ENCODE measurements at regions not wholly inside any gene's neighbourhood (a gene's known extent, or its start where the extent isn't known, plus 50 kb on each side); places are given as distances from the start of the nearest gene placed in this dataset.
"Not testable (repeated sequence)": the region's sequence is repeated elsewhere in the genome, so short reads cannot be mapped to it uniquely, and the experiment has no call there.

- no peak for DNase-seq
Observed at GRCh38 chr5:96529559-96529958, 96.5 kb upstream of the PCSK1 start.

DNA sequence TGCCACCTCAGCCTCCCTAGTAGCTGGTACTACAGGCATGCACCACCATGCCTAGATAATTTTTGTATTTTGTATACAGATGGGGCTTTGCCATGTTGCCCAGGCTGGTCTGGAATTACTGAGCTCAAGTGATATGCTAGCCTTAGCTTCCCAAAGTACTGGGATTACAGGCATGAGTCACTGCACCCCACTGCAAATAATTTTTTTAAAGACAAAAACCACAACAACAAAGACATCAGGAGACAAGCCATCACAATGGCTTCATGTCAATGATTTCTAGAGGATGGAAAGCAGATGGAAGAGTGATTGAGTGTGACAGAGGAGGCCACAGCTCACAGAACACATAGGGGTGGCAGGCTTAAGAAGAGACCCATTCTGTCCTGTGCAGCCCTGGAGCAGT is 97.9 kb upstream of the PCSK1 start:
- no peak for DNase-seq

DNA sequence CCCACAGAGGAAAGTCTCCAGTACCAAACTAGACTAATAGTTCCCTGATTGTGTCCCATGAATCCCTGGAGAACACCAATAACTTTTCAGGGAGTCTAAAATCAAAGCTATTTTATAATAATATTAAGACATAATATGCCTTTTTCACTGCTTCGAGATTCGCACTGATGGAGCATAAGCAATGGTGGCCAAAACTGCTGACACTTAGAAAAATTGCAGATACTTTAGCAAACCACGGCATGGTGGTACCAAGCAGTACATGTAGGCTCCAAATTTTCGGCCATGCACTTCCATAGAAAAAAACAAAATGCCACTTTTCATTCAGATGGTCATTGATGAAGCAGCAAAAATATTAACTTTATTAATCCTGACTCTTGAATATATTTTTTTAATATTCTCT is 100.3 kb upstream of the PCSK1 start:
- DNase-seq, result no peak

GRCh38 chr5:96537386-96537785 is 104.3 kb upstream of the PCSK1 start:
- DNase-seq, result peak; percentile 85

DNA sequence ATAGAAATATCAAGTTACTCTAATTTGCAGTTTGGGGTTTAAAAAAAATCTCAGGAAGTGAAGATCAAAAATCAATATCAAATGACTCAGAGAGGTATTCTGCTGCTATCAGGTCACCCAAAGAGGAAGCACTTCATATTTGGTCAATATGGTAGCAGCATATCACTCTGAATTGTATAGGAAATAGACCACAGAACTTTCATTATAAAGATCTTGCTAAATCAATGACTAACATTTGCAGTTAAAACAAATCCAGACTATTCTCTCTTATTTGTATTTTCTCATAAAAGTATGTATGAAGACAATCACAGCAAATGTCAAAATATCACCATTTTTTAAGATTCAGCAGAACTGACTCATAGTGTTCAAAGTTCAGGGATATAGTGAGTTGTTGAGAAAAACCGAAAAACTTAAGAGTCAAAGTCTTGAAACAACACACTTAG is 105.8 kb upstream of the PCSK1 start:
- DNase-seq, result no peak

DNA sequence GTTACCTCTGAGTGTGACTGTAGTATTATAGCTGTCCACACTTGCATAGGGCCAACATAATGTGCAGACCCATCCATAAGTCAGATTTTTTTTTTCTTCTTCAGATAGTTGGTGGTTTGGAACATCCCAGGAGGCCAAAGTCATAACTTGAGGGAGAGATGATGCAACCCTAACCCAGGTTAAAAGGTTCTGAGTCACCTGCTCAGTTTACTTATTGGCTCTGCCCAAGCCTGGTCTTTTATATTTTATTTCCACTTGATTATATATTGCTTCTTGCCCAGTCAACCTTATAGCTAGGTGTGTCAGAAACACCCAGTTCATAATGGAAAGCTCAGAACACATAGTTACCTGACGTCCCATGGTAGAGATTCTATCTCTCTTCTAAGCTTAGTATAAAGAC is 113.1 kb upstream of the PCSK1 start:
- DNase-seq, result no peak

GRCh38 chr5:96547486-96547885 is 114.4 kb upstream of the PCSK1 start:
- no peak for DNase-seq

DNA sequence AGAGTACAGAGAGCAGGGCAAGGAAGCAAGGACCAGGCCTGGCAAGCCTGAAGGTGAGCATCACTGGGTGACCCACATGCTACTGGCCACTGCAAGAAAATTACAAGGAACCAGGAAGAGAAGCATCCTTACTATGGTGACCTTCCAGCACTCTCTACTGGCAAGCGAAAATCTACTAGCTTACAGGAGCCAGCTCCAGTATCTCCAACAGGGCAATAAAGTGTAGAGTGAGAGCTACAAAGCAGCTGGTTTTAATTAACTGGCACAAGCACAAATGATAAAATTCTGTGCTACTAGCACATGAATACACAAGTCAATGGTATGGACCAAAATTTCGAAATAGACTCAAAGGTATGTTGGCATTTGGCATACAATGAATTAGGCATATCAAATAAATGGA is 113.3 kb upstream of the CAST start:
- DNase-seq, result no peak

DNA sequence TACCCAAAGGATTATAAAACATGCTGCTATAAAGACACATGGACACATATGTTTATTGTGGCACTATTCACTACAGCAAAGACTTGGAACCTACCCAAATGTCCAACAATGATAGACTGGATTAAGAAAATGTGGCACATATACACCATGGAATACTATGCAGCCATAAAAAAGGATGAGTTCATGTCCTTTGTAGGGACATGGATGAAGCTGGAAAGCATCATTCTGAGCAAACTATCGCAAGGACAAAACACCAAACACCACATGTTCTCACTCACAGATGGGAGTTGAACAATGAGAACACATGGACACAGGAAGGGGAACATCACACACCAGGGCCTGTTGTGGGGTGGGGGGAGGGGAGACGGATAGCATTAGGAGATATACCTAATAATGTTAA is 101.3 kb upstream of the CAST start:
- not testable (repeated sequence) for DNase-seq

- peak; percentile 65 for DNase-seq
Observed at GRCh38 chr5:96562614-96563013, 99.6 kb upstream of the CAST start.

GRCh38 chr5:96563816-96564215 is 98.4 kb upstream of the CAST start:
- no peak for DNase-seq

DNA sequence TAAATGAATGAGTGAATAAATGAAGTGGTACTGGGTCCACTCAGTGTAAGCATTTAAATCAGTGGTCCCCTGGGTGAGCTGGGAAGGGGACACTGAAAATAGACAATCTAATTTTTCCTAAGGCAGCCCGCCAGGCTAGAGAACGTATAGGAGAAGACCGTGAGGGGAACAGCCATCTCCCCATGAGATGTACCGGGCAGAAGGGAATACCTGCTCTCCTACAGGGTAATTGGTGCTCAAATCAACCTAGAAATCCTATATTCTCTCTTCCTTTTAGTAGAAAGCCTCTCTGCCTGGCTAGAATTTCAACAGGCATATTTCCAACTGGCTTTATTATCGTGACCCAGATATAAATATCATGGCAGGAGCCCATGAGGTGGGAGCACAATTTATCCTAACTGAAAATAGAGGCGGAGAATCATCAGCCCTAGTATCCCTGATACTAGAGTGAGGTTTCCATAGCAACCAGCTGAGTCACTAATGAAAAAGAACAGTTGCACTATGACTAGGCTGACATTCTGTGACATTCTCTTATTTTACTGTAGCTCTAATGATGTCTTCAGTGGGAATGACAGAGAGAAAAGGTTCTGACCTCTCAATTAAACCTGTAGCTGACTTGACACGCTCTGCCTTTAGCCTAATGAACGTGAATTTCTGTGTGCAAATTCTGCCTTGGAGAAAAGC is 96.5 kb upstream of the CAST start:
- no peak for DNase-seq

DNA sequence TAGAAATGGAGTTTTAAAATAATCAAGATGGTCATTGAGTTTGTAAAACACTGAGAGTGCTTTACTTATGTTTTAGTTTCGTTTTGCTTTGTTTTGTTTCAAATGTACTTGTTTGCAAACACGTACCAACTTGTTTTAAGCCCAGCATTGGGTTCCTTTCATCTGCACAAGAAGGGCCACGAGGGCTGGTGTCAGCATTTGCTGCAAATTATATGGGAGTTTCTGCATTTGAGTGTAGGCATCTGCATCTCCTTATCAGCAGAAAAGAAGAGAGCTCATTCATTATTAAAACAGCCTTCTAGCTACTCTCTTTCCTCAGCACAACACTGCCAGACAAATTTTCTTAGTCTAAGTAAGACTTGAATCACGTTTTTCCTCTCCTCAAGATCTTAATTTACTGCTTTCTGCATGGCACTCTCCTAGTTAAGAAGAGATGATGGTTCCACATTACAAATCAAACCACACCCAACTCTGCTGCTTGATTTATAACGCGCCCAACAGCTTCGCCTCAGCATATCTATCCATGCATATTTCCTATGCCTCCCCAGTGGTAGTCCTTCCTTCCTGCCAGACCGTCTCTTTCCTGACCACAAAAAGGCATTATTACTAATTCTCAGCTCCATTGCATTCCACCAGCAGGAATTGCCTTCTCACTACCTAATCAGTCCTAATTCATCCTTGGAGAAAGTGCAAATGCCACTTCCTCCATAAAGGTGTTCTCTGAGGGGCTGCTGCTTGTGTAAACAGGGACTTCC is 95.2 kb upstream of the CAST start:
- peak; percentile 91 for DNase-seq

GRCh38 chr5:96569332-96569731 is 92.8 kb upstream of the CAST start:
- no peak for DNase-seq

DNA sequence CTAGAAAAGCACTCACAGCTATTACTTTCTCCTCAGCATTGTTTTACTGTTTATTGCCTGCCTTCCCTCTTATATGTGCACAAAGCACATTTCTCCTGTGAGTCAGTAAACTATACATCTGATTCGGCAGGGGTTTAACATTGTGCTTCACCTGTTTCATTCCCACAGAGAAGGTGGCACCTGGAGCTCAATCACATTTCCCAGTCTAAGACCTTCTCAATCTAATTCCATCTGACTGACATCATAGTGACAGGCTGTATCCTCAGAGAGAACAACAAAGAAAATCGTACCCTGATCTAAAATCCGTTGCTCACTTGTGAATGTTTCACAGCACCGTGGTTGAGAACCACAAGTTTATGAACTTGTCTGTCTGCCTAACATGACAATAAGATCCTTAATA is 92.4 kb upstream of the CAST start:
- no peak for DNase-seq

- DNase-seq, result peak; percentile 78
Observed at GRCh38 chr5:96572864-96573512, 89.2 kb upstream of the CAST start.

DNA sequence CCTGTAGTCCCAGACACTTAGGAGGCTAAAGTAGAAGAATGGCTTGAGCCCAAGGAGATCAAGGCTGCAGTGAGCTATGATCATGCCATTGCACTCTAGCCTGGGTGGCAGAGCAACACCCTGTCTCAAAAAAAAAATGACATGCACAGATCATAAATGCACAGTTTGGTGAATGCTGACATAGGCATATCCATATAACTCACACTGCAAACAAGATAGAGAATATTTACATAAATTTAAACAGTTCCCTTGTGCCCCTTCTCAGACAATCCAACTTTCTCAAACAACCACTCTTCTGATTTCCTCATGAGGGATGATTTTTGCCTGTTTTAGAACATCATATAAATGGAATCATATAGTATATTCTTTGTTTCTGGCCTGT is 88.7 kb upstream of the CAST start:
- no peak for DNase-seq

- no peak for DNase-seq
Observed at GRCh38 chr5:96576876-96577275, 85.3 kb upstream of the CAST start.

DNA sequence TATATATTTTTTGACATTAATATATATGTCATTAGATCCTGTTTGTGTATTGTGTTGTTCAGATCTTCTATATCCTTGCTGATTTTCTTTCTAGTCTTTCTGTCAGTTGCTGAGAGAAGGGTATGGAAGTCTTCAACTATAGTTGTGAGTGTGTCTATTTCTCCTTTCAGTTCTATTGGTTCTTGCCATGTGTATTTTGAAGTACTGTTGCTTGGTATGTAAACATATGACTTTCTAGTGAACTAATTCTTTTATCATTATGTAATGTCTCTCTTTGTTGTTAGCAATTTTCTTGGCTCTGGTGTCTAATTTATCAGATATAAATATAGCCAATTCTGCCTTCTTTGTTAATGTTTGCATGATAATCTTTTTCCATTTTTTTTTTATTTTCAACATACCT is 84.3 kb upstream of the CAST start:
- DNase-seq, result no peak

DNA sequence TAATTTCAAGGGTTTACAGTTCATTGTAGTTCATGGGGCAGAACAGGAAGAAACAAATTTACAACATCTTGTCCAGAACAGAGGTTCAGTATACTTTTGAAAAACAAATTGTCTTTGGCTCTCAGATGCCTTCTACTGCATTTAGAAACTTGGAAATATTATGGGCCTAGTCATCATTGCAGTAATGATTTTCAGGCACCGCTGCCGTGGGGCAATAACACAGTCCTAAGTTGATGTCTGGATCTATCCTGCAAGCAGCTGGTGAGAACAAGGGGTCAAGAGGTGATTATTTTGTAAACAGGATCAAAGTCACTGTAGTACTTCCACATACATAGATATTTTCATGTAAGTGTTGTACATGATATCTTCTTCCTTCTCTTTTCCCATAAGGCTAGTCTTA is 82.5 kb upstream of the CAST start:
- no peak for DNase-seq

- DNase-seq, result no peak
Observed at GRCh38 chr5:96582343-96582742, 79.8 kb upstream of the CAST start.

DNA sequence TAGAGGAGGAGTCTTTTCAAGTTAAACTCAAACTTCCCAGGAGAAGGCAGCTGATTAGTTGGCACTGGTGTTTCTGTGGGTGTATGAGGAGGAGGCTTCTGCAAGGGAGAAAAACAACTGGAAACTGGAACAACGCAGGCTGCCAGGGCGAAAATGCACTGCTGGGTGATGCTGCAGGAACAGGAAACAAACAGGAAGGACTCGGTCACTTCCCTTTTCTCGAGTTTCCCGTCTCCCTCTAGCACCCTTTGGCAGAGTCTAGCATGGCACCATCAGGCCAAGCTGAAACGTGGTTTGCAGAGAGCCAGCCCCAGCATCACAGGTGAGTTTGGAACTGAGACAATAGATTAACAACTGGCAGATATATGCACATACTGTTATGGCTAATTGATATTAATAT is 77.5 kb upstream of the CAST start:
- no peak for DNase-seq

DNA sequence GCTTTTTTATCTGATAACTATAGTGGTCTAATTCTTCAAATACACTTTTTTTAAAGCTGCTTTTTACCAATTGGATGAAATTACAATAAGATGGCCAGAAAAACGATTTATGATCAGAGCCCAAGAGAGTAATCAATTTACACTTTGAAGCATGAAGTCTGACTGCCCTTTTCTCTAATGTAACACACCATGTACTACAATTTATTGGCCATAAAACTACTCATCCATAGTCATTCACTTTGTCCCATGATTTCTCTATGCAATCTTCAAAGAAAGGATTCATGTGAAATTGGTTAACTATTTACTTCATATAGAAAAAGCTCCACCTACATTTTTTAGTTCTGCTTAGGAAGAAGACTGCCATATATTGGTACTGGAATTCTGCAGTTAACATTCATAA is 73.6 kb upstream of the CAST start:
- DNase-seq, result no peak

GRCh38 chr5:96590796-96591195 is 71.4 kb upstream of the CAST start:
- DNase-seq, result no peak

Data from NCI-H226 (cell line).